GM12892 (cell line): ENCODE measurements at regions not wholly inside any gene's neighbourhood (a gene's known extent, or its start where the extent isn't known, plus 50 kb on each side); places are given as distances from the start of the nearest gene placed in this dataset.

Experiments
- POLR2A ChIP-seq: IDR thresholded peaks from 2 replicates; pipeline ENCODE4 v1.6.1; 2011; ENCODE audit warnings: low read depth, low read length, control low read depth
- POLR2AphosphoS5 ChIP-seq: IDR thresholded peaks from 2 replicates; pipeline ENCODE4 v1.6.1; 2011; ENCODE audit warnings: low read depth, low read length, control low read depth

GRCh38 chr7:23893942-23894891, 184.2 kb downstream of the STK31 start:
- TF ChIP-seq POLR2AphosphoS5 (no peak), POLR2A (no peak)
